ENCODE measurements at regions not wholly inside any gene's neighbourhood (a gene's known extent, or its start where the extent isn't known, plus 50 kb on each side); places are given as distances from the start of the nearest gene placed in this dataset.
A peak's percentile ranks its signal among the peaks of the same experiment; 100 is the strongest.

DNA sequence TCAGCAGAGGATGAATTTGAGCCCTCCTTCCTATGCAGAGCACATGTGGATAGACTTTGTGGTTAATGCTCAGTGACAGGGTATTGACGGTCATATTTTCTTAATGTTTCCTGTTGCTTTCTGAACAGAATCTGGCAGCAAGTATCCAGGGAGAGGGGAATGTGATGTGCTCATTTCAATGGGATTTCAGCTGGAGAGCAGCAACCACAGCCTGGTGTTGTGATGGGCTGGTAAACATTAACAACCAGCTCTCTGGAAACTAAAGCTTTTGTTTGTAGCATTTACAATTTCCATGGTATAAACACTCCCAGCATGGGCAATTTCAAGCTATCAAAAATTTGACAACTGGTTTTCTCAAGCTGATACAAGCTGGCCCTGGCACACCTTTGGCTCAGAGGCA, 215.9 kb downstream of the SH2D4B start:
- Histone ChIP-seq H2BK5ac (ENCODE audit: low read depth, low read length, poor library complexity) (no peak overlapping the region), H3K23ac (ENCODE audit: low read length) (no peak overlapping the region), H3K27me3 (ENCODE audit: insufficient read depth, low read length) (no peaks in the 10 kb centered on the region), H3K14ac (ENCODE audit: low read length) (no peak overlapping the region), H3K4ac (ENCODE audit: low read depth, low read length) (no peak overlapping the region), H3K4me3 (ENCODE audit: low read depth, low read length) (no peak overlapping the region), H3K79me1 (ENCODE audit: low read length) (no peaks in the 10 kb centered on the region), H3K36me3 (ENCODE audit: control insufficient read depth in 1 of 2, insufficient read depth in 2 of 2, low read length in 2 of 2) (no peaks in the 10 kb centered on the region), H3K4me1 (ENCODE audit: control insufficient read depth in 1 of 2, insufficient read depth in 2 of 2, low read length in 2 of 2) (no peaks in the 10 kb centered on the region), H2AFZ (ENCODE audit: insufficient read depth, low read length, poor library complexity) (no peak overlapping the region), H3K9ac (ENCODE audit: low read length) (no peak overlapping the region), H3K79me2 (ENCODE audit: control insufficient read depth, insufficient read depth, low read length, poor library complexity) (no peaks in the 10 kb centered on the region), H4K91ac (ENCODE audit: low read depth, low read length) (no peak overlapping the region), H4K12ac (ENCODE audit: low read depth, low read length) (no peak overlapping the region), H2BK120ac (ENCODE audit: insufficient read depth, low read length, poor library complexity) (no peak overlapping the region), H3K9me3 (ENCODE audit: insufficient read depth, low read depth, low read length) (no peaks in the 10 kb centered on the region), H3K27ac (ENCODE audit: low read depth, low read length) (no peak overlapping the region), H2BK12ac (ENCODE audit: low read length) (no peak overlapping the region), H3K4me2 (ENCODE audit: low read length) (no peak overlapping the region), H4K8ac (ENCODE audit: low read depth, low read length) (no peak overlapping the region), H2AK5ac (ENCODE audit: low read length) (no peak overlapping the region), H3K18ac (ENCODE audit: low read length) (no peak overlapping the region)
- no peak for DNase-seq
- WGBS (ENCODE audit: extremely low coverage, insufficient coverage, insufficient read length), result no CpG with 5 or more reads among the region's 1 CpG

DNA sequence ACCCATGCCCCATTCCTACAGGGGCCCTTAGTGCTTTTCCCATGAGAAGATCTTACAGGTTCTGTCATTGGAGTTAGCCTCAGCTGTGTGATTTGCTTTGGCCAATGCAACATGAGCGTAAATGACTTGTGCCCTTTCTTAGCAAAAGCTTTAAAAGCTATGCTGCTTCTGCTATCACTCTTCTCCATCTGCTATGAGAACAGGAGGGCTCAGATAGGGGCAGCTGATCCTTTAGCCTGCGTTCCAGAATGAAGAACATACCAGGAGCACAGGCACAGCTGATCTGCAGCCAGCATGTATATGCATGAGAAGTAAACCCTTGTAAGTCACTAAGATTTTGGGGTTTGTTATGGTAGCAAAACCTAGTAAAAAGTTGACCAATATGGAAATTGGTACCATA, 218.2 kb downstream of the SH2D4B start:
- H3K4ac ChIP-seq (ENCODE audit: low read depth, low read length), result no peak overlapping the region
- no peaks in the 10 kb centered on the region for H3K4me1 ChIP-seq (ENCODE audit: control insufficient read depth in 1 of 2, insufficient read depth in 2 of 2, low read length in 2 of 2)
- no peak overlapping the region for H4K91ac ChIP-seq (ENCODE audit: low read depth, low read length)
- H3K9ac ChIP-seq (ENCODE audit: low read length), result no peak overlapping the region
- H3K27ac ChIP-seq (ENCODE audit: low read depth, low read length), result no peak overlapping the region
- H2BK5ac ChIP-seq (ENCODE audit: low read depth, low read length, poor library complexity), result no peak overlapping the region
- no peak overlapping the region for H2BK12ac ChIP-seq (ENCODE audit: low read length)
- H2AK5ac ChIP-seq (ENCODE audit: low read length), result no peak overlapping the region
- no peaks in the 10 kb centered on the region for H3K27me3 ChIP-seq (ENCODE audit: insufficient read depth, low read length)
- no peak overlapping the region for H2AFZ ChIP-seq (ENCODE audit: insufficient read depth, low read length, poor library complexity)
- H3K4me2 ChIP-seq (ENCODE audit: low read length), result no peak overlapping the region
- no peak overlapping the region for H3K18ac ChIP-seq (ENCODE audit: low read length)
- no peaks in the 10 kb centered on the region for H3K36me3 ChIP-seq (ENCODE audit: control insufficient read depth in 1 of 2, insufficient read depth in 2 of 2, low read length in 2 of 2)
- no peak overlapping the region for H4K12ac ChIP-seq (ENCODE audit: low read depth, low read length)
- H3K23ac ChIP-seq (ENCODE audit: low read length), result no peak overlapping the region
- no peak overlapping the region for H3K14ac ChIP-seq (ENCODE audit: low read length)
- DNase-seq, result peak in 1 of 2 donors; percentile 49
- WGBS (ENCODE audit: extremely low coverage, insufficient coverage, insufficient read length), result no CpG with 5 or more reads among the region's 2 CpGs
- no peak overlapping the region for H3K4me3 ChIP-seq (ENCODE audit: low read depth, low read length)
- H3K79me2 ChIP-seq (ENCODE audit: control insufficient read depth, insufficient read depth, low read length, poor library complexity), result no peaks in the 10 kb centered on the region
- H3K79me1 ChIP-seq (ENCODE audit: low read length), result no peaks in the 10 kb centered on the region
- no peak overlapping the region for H4K8ac ChIP-seq (ENCODE audit: low read depth, low read length)
- no peaks in the 10 kb centered on the region for H3K9me3 ChIP-seq (ENCODE audit: insufficient read depth, low read depth, low read length)
- H2BK120ac ChIP-seq (ENCODE audit: insufficient read depth, low read length, poor library complexity), result no peak overlapping the region

DNA sequence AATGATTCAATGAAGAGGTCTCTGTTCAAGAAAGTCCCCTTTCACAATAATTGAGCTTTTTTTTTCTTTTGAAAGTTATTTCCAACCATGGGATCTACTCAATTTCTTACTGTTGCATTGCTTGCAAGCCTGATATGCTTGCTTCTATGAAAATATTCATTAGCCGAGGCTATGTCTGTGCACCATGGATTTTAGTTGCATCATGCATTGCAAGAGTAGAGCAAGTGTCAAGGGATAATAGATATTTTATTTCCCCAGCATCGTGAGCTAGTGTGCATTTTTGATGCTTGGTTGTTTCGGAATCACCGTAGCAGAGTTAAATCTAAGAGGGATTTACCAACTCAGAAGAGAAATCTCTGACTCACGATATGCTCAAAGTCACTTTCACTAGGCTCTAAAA, 222.0 kb downstream of the SH2D4B start:
- no peak overlapping the region for H2BK5ac ChIP-seq (ENCODE audit: low read depth, low read length, poor library complexity)
- WGBS (ENCODE audit: extremely low coverage, insufficient coverage, insufficient read length), result no CpG with 5 or more reads among the region's 5 CpGs
- no peak overlapping the region for H4K8ac ChIP-seq (ENCODE audit: low read depth, low read length)
- no peak overlapping the region for H3K18ac ChIP-seq (ENCODE audit: low read length)
- no peaks in the 10 kb centered on the region for H3K79me1 ChIP-seq (ENCODE audit: low read length)
- H3K4me2 ChIP-seq (ENCODE audit: low read length), result no peak overlapping the region
- no peaks in the 10 kb centered on the region for H3K79me2 ChIP-seq (ENCODE audit: control insufficient read depth, insufficient read depth, low read length, poor library complexity)
- no peak overlapping the region for H3K4me3 ChIP-seq (ENCODE audit: low read depth, low read length)
- H2AK5ac ChIP-seq (ENCODE audit: low read length), result no peak overlapping the region
- H3K23ac ChIP-seq (ENCODE audit: low read length), result no peak overlapping the region
- DNase-seq, result no peak
- no peaks in the 10 kb centered on the region for H3K9me3 ChIP-seq (ENCODE audit: insufficient read depth, low read depth, low read length)
- H3K4ac ChIP-seq (ENCODE audit: low read depth, low read length), result no peak overlapping the region
- H3K9ac ChIP-seq (ENCODE audit: low read length), result no peak overlapping the region
- no peak overlapping the region for H2BK12ac ChIP-seq (ENCODE audit: low read length)
- no peak overlapping the region for H4K12ac ChIP-seq (ENCODE audit: low read depth, low read length)
- H3K4me1 ChIP-seq (ENCODE audit: control insufficient read depth in 1 of 2, insufficient read depth in 2 of 2, low read length in 2 of 2), result no peaks in the 10 kb centered on the region
- no peak overlapping the region for H2AFZ ChIP-seq (ENCODE audit: insufficient read depth, low read length, poor library complexity)
- H2BK120ac ChIP-seq (ENCODE audit: insufficient read depth, low read length, poor library complexity), result no peak overlapping the region
- H3K27ac ChIP-seq (ENCODE audit: low read depth, low read length), result no peak overlapping the region
- no peak overlapping the region for H3K14ac ChIP-seq (ENCODE audit: low read length)
- no peaks in the 10 kb centered on the region for H3K36me3 ChIP-seq (ENCODE audit: control insufficient read depth in 1 of 2, insufficient read depth in 2 of 2, low read length in 2 of 2)
- H3K27me3 ChIP-seq (ENCODE audit: insufficient read depth, low read length), result no peaks in the 10 kb centered on the region
- no peak overlapping the region for H4K91ac ChIP-seq (ENCODE audit: low read depth, low read length)

DNA sequence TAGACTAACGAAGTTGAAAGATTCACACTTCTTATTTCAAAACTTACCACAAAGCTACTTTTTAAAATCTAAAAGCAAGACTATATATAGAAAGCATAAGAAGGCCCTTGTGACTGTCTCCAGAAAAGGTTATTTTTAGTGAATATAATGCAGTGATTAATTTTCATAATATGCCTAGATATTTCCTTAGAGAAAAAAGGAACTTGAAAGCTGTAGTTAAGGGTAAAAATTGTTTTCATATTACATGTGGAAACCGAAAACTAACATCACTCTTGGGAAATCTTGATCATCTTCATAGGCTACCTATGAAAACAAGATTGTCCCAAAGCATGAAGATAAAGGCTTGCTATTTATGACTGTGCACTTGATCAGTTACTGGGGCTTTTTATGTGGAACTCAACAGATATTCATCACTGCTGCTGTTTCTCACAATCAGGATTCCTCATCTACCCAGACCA, 223.2 kb downstream of the SH2D4B start:
- Histone ChIP-seq H3K14ac (ENCODE audit: low read length) (no peak overlapping the region), H2BK12ac (ENCODE audit: low read length) (no peak overlapping the region), H2BK120ac (ENCODE audit: insufficient read depth, low read length, poor library complexity) (no peak overlapping the region), H3K4me1 (ENCODE audit: control insufficient read depth in 1 of 2, insufficient read depth in 2 of 2, low read length in 2 of 2) (no peaks in the 10 kb centered on the region), H2AFZ (ENCODE audit: insufficient read depth, low read length, poor library complexity) (no peak overlapping the region), H3K9ac (ENCODE audit: low read length) (no peak overlapping the region), H3K27ac (ENCODE audit: low read depth, low read length) (no peak overlapping the region), H4K12ac (ENCODE audit: low read depth, low read length) (no peak overlapping the region), H3K79me2 (ENCODE audit: control insufficient read depth, insufficient read depth, low read length, poor library complexity) (no peaks in the 10 kb centered on the region), H3K23ac (ENCODE audit: low read length) (no peak overlapping the region), H4K8ac (ENCODE audit: low read depth, low read length) (no peak overlapping the region), H3K36me3 (ENCODE audit: control insufficient read depth in 1 of 2, insufficient read depth in 2 of 2, low read length in 2 of 2) (no peaks in the 10 kb centered on the region), H3K9me3 (ENCODE audit: insufficient read depth, low read depth, low read length) (no peaks in the 10 kb centered on the region), H2AK5ac (ENCODE audit: low read length) (no peak overlapping the region), H4K91ac (ENCODE audit: low read depth, low read length) (no peak overlapping the region), H3K79me1 (ENCODE audit: low read length) (no peaks in the 10 kb centered on the region), H2BK5ac (ENCODE audit: low read depth, low read length, poor library complexity) (no peak overlapping the region), H3K4me3 (ENCODE audit: low read depth, low read length) (no peak overlapping the region), H3K18ac (ENCODE audit: low read length) (no peak overlapping the region), H3K27me3 (ENCODE audit: insufficient read depth, low read length) (no peaks in the 10 kb centered on the region), H3K4ac (ENCODE audit: low read depth, low read length) (no peak overlapping the region), H3K4me2 (ENCODE audit: low read length) (no peak overlapping the region)
- WGBS (ENCODE audit: extremely low coverage, insufficient coverage, insufficient read length), result no CpG with 5 or more reads among the region's 2 CpGs
- DNase-seq, result peak in 1 of 2 donors; percentile 70

Measured in trophoblast cell (in vitro differentiated cells and primary cell).